ENCODE measurements at regions not wholly inside any gene's neighbourhood (a gene's known extent, or its start where the extent isn't known, plus 50 kb on each side); places are given as distances from the start of the nearest gene placed in this dataset.
A peak's percentile ranks its signal among the peaks of the same experiment; 100 is the strongest.

GRCh38 chr13:54184576-54184975 is 1156.0 kb downstream of the OLFM4 start:
- Mint-ChIP-seq H3K9me3 (ENCODE audit: low read depth) (no peaks in the 10 kb centered on the region), H3K4me3 (ENCODE audit: low read depth) (no peak overlapping the region), H3K27ac (no peak overlapping the region), H3K4me1 (ENCODE audit: low read depth) (peaks cover 11% of the 10 kb centered on the region), H3K27me3 (peaks cover 2% of the 10 kb centered on the region), H3K36me3 (ENCODE audit: insufficient read depth) (no peaks in the 10 kb centered on the region)
- DNase-seq (ENCODE audit: low spot score, unreplicated experiment), result no peak
- no peak for TF ChIP-seq CTCF (IDR thresholded peaks at IDR 0.05; ENCODE audit: unreplicated experiment)

GRCh38 chr13:54185101-54185500 is 1156.5 kb downstream of the OLFM4 start:
- no peak overlapping the region for H3K4me3 Mint-ChIP-seq (ENCODE audit: low read depth)
- H3K27ac Mint-ChIP-seq, result no peak overlapping the region
- H3K4me1 Mint-ChIP-seq (ENCODE audit: low read depth), result peaks cover 13% of the 10 kb centered on the region
- H3K27me3 Mint-ChIP-seq, result no peaks in the 10 kb centered on the region
- no peaks in the 10 kb centered on the region for H3K9me3 Mint-ChIP-seq (ENCODE audit: low read depth)
- no peaks in the 10 kb centered on the region for H3K36me3 Mint-ChIP-seq (ENCODE audit: insufficient read depth)
- DNase-seq (ENCODE audit: low spot score, unreplicated experiment), result no peak
- TF ChIP-seq CTCF (IDR thresholded peaks at IDR 0.05; ENCODE audit: unreplicated experiment), result no peak

GRCh38 chr13:54185785-54186184 is 1157.2 kb downstream of the OLFM4 start:
- TF ChIP-seq CTCF (IDR thresholded peaks at IDR 0.05; ENCODE audit: unreplicated experiment), result peak; percentile 53
- no peak overlapping the region for H3K27ac Mint-ChIP-seq
- H3K36me3 Mint-ChIP-seq (ENCODE audit: insufficient read depth), result no peaks in the 10 kb centered on the region
- H3K27me3 Mint-ChIP-seq, result no peaks in the 10 kb centered on the region
- DNase-seq (ENCODE audit: low spot score, unreplicated experiment), result no peak
- H3K4me3 Mint-ChIP-seq (ENCODE audit: low read depth), result no peak overlapping the region
- peaks cover 13% of the 10 kb centered on the region for H3K4me1 Mint-ChIP-seq (ENCODE audit: low read depth)
- H3K9me3 Mint-ChIP-seq (ENCODE audit: low read depth), result no peaks in the 10 kb centered on the region

- Mint-ChIP-seq H3K36me3 (ENCODE audit: insufficient read depth) (no peaks in the 10 kb centered on the region), H3K27ac (no peak overlapping the region), H3K4me3 (ENCODE audit: low read depth) (no peak overlapping the region), H3K4me1 (ENCODE audit: low read depth) (peaks cover 13% of the 10 kb centered on the region), H3K9me3 (ENCODE audit: low read depth) (no peaks in the 10 kb centered on the region), H3K27me3 (no peaks in the 10 kb centered on the region)
- TF ChIP-seq CTCF (IDR thresholded peaks at IDR 0.05; ENCODE audit: unreplicated experiment), result no peak
- no peak for DNase-seq (ENCODE audit: low spot score, unreplicated experiment)
Observed at GRCh38 chr13:54187461-54187860, 1158.8 kb downstream of the OLFM4 start.

- Mint-ChIP-seq H3K4me3 (ENCODE audit: low read depth) (no peak overlapping the region), H3K4me1 (ENCODE audit: low read depth) (peaks cover 4% of the 10 kb centered on the region), H3K27me3 (no peaks in the 10 kb centered on the region), H3K36me3 (ENCODE audit: insufficient read depth) (no peaks in the 10 kb centered on the region), H3K27ac (no peak overlapping the region), H3K9me3 (ENCODE audit: low read depth) (no peaks in the 10 kb centered on the region)
- TF ChIP-seq CTCF (IDR thresholded peaks at IDR 0.05; ENCODE audit: unreplicated experiment), result no peak
- no peak for DNase-seq (ENCODE audit: low spot score, unreplicated experiment)
Observed at GRCh38 chr13:54194233-54195024, 1165.8 kb downstream of the OLFM4 start.
